Uterus (tissue), 2 donors: ENCODE measurements at regions not wholly inside any gene's neighbourhood (a gene's known extent, or its start where the extent isn't known, plus 50 kb on each side); places are given as distances from the start of the nearest gene placed in this dataset.

Experiments
- POLR2A ChIP-seq, 2 donors: fragments of 450-650 bp; IDR thresholded peaks; one replicate each; pipeline ENCODE4 v1.6.1; 2016; ENCODE audit warnings: antibody characterized with exemption in 2 of 2, mild to moderate bottlenecking in 1 of 2, moderate library complexity in 1 of 2
- TF ChIP-seq, protein P1 (sequence below), 4 experiments: fragments of 200-600 bp in 2 of 4; fragments of 450-650 bp in 2 of 4; sonication (generic) in 2 of 4; IDR thresholded peaks; one replicate each; pipeline ENCODE4 v1.5.1; 2016 to 2019; ENCODE audit warnings: antibody characterized with exemption in 4 of 4, mild to moderate bottlenecking in 2 of 4, moderate library complexity in 1 of 4

DNA sequence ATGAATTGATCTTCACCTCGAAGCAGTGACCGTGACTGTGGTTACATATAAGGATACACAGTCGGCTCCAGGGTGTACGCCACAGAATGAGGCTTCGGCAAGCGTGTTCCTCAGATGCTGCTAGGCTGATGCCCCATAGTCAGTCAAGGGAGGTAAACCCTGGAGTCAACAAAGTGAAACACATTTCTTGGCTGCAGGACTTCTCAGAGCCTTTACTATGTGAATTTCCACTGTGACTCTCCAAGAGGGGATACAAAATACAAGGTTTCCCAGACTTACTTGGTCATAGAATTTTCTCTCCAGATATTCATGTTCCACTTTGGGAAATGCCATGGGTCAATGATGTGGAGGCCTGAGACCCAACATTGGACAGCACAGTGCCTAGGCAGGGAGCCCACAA is 260.6 kb downstream of the BCL11B start:
- TF ChIP-seq, protein P1, sequence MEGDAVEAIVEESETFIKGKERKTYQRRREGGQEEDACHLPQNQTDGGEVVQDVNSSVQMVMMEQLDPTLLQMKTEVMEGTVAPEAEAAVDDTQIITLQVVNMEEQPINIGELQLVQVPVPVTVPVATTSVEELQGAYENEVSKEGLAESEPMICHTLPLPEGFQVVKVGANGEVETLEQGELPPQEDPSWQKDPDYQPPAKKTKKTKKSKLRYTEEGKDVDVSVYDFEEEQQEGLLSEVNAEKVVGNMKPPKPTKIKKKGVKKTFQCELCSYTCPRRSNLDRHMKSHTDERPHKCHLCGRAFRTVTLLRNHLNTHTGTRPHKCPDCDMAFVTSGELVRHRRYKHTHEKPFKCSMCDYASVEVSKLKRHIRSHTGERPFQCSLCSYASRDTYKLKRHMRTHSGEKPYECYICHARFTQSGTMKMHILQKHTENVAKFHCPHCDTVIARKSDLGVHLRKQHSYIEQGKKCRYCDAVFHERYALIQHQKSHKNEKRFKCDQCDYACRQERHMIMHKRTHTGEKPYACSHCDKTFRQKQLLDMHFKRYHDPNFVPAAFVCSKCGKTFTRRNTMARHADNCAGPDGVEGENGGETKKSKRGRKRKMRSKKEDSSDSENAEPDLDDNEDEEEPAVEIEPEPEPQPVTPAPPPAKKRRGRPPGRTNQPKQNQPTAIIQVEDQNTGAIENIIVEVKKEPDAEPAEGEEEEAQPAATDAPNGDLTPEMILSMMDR (IDR thresholded peaks at IDR 0.05) = no peak
- TF ChIP-seq POLR2A (IDR thresholded peaks at IDR 0.05) = no peak
